DOHH2 (cell line): ENCODE measurements at regions not wholly inside any gene's neighbourhood (a gene's known extent, or its start where the extent isn't known, plus 50 kb on each side); places are given as distances from the start of the nearest gene placed in this dataset.

Experiments used
- H3F3A ChIP-seq: fragments of 200-600 bp; sonication (generic), shearing (Covaris generic); 2 replicates; pipeline ENCODE4 v1.6.0; 2016; ENCODE audit warnings: antibody characterized with exemption, mild to moderate bottlenecking; ENCODE audit not compliant: control insufficient read depth, insufficient read depth
- H3K27ac ChIP-seq: fragments of 200-600 bp; sonication (generic); 2 replicates; pipeline ENCODE4 v1.5.1; 2014; ENCODE audit warnings: low read depth, mild to moderate bottlenecking, low read length, moderate library complexity
- H3K27me3 ChIP-seq: fragments of 200-600 bp; sonication (generic); 2 replicates; pipeline ENCODE4 v1.6.1; 2014; ENCODE audit warnings: mild to moderate bottlenecking, low read length, mixed read lengths; ENCODE audit not compliant: control insufficient read depth
- H3K36me3 ChIP-seq: fragments of 200-600 bp; sonication (generic); 2 replicates; pipeline ENCODE4 v1.6.1; 2014; ENCODE audit warnings: mild to moderate bottlenecking, low read length, moderate library complexity, mixed read lengths; ENCODE audit not compliant: control insufficient read depth
- H3K4me1 ChIP-seq: fragments of 200-600 bp; sonication (generic); 2 replicates; pipeline ENCODE4 v1.6.1; 2014; ENCODE audit warnings: mild to moderate bottlenecking, low read length, mixed read lengths; ENCODE audit not compliant: control insufficient read depth
- H3K4me2 ChIP-seq: fragments of 200-600 bp; sonication (generic); 2 replicates; pipeline ENCODE4 v1.6.0; 2014; ENCODE audit warnings: mild to moderate bottlenecking, low read length, moderate library complexity
- H3K4me3 ChIP-seq: fragments of 200-600 bp; sonication (generic); 2 replicates; pipeline ENCODE4 v1.5.1; 2014; ENCODE audit warnings: mild to moderate bottlenecking, low read length, mixed read lengths
- H3K79me2 ChIP-seq: fragments of 200-600 bp; sonication (generic); 2 replicates; pipeline ENCODE4 v1.6.1; 2014; ENCODE audit warnings: mild to moderate bottlenecking, low read length, mixed read lengths; ENCODE audit not compliant: control insufficient read depth
- H3K9me2 ChIP-seq: fragments of 200-600 bp; sonication (generic); replicated peaks from 2 replicates; pipeline ENCODE4 v1.6.1; 2014; ENCODE audit warnings: mild to moderate bottlenecking, low read length, mixed read lengths; ENCODE audit not compliant: control insufficient read depth
- H3K9me3 ChIP-seq: fragments of 200-600 bp; sonication (generic); 2 replicates; pipeline ENCODE4 v1.6.1; 2014; ENCODE audit warnings: antibody characterized with exemption, low read length, mixed read lengths; ENCODE audit not compliant: control insufficient read depth, insufficient read depth
- H4K20me1 ChIP-seq: fragments of 200-600 bp; sonication (generic); 2 replicates; pipeline ENCODE4 v1.6.0; 2014; ENCODE audit warnings: low read depth, mild to moderate bottlenecking, antibody characterized with exemption, low read length, moderate library complexity; ENCODE audit not compliant: control insufficient read depth, insufficient read depth
- EZH2phosphoT487 ChIP-seq: fragments of 200-600 bp; sonication (generic); IDR thresholded peaks from 2 replicates; pipeline ENCODE4 v1.6.1; 2017; ENCODE audit warnings: borderline replicate concordance, mild to moderate bottlenecking, antibody characterized with exemption, low read length, moderate library complexity, mixed read lengths
- TF ChIP-seq, protein P1 (sequence below): fragments of 200-600 bp; sonication (generic); IDR thresholded peaks from one replicate; pipeline ENCODE4 v1.5.1; 2014; ENCODE audit warnings: antibody characterized with exemption, mild to moderate bottlenecking, low read depth, low read length; ENCODE audit not compliant: poor library complexity, severe bottlenecking

DNA sequence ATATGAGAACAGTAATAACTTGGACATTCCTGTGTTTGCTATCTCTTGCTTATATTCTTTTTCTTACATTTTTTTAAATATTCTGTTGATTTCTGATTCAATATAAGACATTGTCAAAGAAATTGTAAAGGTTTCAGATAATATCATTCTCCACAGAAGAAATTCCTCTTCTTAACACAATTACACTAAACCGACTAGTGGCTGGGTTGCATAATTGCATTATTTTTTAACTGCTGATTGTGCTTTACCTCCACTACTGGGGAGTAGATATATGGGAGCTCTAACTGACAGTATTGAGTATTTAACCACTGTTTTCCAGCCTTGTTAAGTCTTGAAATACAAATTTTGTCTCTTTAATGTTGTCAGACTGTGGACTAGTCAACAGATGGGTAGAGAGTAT is 723.8 kb upstream of the EDIL3 start:
- TF ChIP-seq, protein P1, sequence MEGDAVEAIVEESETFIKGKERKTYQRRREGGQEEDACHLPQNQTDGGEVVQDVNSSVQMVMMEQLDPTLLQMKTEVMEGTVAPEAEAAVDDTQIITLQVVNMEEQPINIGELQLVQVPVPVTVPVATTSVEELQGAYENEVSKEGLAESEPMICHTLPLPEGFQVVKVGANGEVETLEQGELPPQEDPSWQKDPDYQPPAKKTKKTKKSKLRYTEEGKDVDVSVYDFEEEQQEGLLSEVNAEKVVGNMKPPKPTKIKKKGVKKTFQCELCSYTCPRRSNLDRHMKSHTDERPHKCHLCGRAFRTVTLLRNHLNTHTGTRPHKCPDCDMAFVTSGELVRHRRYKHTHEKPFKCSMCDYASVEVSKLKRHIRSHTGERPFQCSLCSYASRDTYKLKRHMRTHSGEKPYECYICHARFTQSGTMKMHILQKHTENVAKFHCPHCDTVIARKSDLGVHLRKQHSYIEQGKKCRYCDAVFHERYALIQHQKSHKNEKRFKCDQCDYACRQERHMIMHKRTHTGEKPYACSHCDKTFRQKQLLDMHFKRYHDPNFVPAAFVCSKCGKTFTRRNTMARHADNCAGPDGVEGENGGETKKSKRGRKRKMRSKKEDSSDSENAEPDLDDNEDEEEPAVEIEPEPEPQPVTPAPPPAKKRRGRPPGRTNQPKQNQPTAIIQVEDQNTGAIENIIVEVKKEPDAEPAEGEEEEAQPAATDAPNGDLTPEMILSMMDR = no peak
- TF ChIP-seq EZH2phosphoT487 = no peak
- H3K27ac ChIP-seq = no peak overlapping the region
- H3K27me3 ChIP-seq = no peaks in the 10 kb centered on the region

DNA sequence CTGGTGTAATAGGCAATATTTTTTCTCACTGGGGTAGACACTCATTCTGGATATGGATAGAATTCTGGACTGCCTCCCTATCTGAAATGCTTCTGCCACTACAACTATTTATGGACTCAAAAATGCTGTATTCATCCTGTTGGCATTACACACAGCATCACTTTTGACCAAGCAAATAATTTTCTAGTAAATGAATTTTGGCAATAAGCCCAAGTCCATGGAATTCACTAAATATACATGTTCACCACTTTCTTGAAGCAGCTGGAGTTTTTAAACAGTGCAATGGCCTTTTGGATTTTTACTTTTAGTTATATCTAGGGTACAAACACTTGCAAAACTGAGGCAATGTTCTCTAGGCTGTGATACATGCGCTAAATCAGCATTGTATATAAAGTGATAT is 724.9 kb upstream of the EDIL3 start:
- no peaks in the 10 kb centered on the region for H3K79me2 ChIP-seq

More for the DNA sequence above, 723.8 kb upstream of the EDIL3 start:
- Histone ChIP-seq H3K9me3 (no peaks in the 10 kb centered on the region), H3K36me3 (no peaks in the 10 kb centered on the region), H4K20me1 (no peaks in the 10 kb centered on the region), H3K4me3 (no peak overlapping the region), H3F3A (no peaks in the 10 kb centered on the region), H3K79me2 (no peaks in the 10 kb centered on the region), H3K4me2 (no peak overlapping the region), H3K4me1 (no peaks in the 10 kb centered on the region), H3K9me2 (no peaks in the 10 kb centered on the region)

DNA sequence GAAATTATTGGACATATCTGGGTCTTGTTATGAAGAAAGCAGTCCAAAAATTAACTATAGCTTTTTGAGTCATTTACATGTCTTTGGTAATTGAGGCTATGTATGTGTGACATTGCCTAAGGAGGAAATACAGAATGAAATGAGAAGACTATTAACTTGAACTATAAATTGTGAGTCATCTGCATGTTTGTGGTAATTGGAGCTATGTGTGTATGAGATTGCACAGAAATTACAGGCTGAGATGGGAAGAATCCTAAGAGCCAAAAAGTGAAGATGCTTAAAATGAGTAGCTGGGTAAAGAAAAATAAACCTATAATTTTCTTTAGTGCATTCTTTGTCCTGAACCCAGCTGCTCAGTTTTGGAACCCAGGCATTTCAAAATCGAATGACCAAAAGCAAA is 747.6 kb upstream of the EDIL3 start:
- Histone ChIP-seq H3F3A (no peaks in the 10 kb centered on the region), H3K27ac (no peak overlapping the region), H3K4me1 (no peaks in the 10 kb centered on the region), H3K9me3 (no peaks in the 10 kb centered on the region), H3K4me2 (no peak overlapping the region), H3K4me3 (no peak overlapping the region), H3K27me3 (no peaks in the 10 kb centered on the region), H3K36me3 (no peaks in the 10 kb centered on the region), H3K79me2 (no peaks in the 10 kb centered on the region), H4K20me1 (no peaks in the 10 kb centered on the region), H3K9me2 (no peaks in the 10 kb centered on the region)
- no peak for TF ChIP-seq EZH2phosphoT487

More for the DNA sequence above, 724.9 kb upstream of the EDIL3 start:
- H3K9me2 ChIP-seq = no peaks in the 10 kb centered on the region
- H4K20me1 ChIP-seq = no peaks in the 10 kb centered on the region
- H3K36me3 ChIP-seq = no peaks in the 10 kb centered on the region
- no peak overlapping the region for H3K4me3 ChIP-seq
- TF ChIP-seq, protein P1 = no peak
- TF ChIP-seq EZH2phosphoT487 = no peak
- H3K9me3 ChIP-seq = no peaks in the 10 kb centered on the region
- H3K27me3 ChIP-seq = no peaks in the 10 kb centered on the region
- no peak overlapping the region for H3K4me2 ChIP-seq
- H3K4me1 ChIP-seq = no peaks in the 10 kb centered on the region
- no peaks in the 10 kb centered on the region for H3F3A ChIP-seq
- no peak overlapping the region for H3K27ac ChIP-seq

DNA sequence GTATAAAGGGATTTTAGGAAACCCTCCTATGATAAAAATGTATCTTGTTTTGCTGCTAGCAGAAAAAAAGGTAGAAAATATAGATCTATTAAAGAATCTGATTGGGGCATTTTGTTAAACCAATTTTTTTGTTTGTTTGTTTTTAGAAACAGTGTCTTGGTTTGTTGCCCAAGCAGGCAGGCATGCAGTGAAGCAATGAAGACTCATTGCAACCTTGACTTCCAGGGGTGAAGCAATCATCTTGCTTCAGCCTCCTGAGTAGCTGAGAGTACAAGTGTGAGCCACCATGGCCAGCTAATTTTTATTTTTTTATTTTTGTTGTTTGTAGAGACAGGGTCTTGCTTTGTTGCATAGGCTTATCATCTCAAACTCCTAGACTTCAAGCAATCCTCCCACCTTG is 755.8 kb upstream of the EDIL3 start:
- H3K9me3 ChIP-seq = no peaks in the 10 kb centered on the region
- no peaks in the 10 kb centered on the region for H3K4me1 ChIP-seq
- H3K27ac ChIP-seq = no peak overlapping the region
- H3K36me3 ChIP-seq = no peaks in the 10 kb centered on the region
- no peaks in the 10 kb centered on the region for H4K20me1 ChIP-seq
- no peak for TF ChIP-seq EZH2phosphoT487
- TF ChIP-seq, protein P1 = no peak
- H3K79me2 ChIP-seq = no peaks in the 10 kb centered on the region
- H3F3A ChIP-seq = no peaks in the 10 kb centered on the region
- H3K27me3 ChIP-seq = no peaks in the 10 kb centered on the region
- no peaks in the 10 kb centered on the region for H3K9me2 ChIP-seq
- no peak overlapping the region for H3K4me2 ChIP-seq
- no peak overlapping the region for H3K4me3 ChIP-seq
